Mucosa of rectum (tissue), 2 donors: ENCODE measurements at regions not wholly inside any gene's neighbourhood (a gene's known extent, or its start where the extent isn't known, plus 50 kb on each side); places are given as distances from the start of the nearest gene placed in this dataset.

Source experiments
- H3K27ac ChIP-seq, 2 donors: one replicate each; pipeline ENCODE4 v1.7.0; 2013; ENCODE audit warnings: inconsistent platforms in 2 of 2, low read depth in 2 of 2, low read length in 2 of 2
- H3K27me3 ChIP-seq, 2 donors: one replicate each; pipeline ENCODE4 v1.7.0; 2013; ENCODE audit warnings: low read length in 2 of 2; ENCODE audit not compliant: control insufficient read depth in 2 of 2, insufficient read depth in 2 of 2
- H3K36me3 ChIP-seq, 2 donors: one replicate each; pipeline ENCODE4 v1.7.0; 2013; ENCODE audit warnings: low read length in 2 of 2; ENCODE audit not compliant: control insufficient read depth in 2 of 2, insufficient read depth in 2 of 2
- H3K4me1 ChIP-seq, 2 donors: one replicate each; pipeline ENCODE4 v1.7.0; 2013; ENCODE audit warnings: low read length in 2 of 2, mild to moderate bottlenecking in 1 of 2; ENCODE audit not compliant: control insufficient read depth in 2 of 2, insufficient read depth in 2 of 2
- H3K4me3 ChIP-seq, 2 donors: one replicate each; pipeline ENCODE4 v1.7.0; 2013; ENCODE audit warnings: low read length in 2 of 2
- H3K9ac ChIP-seq, 2 donors: one replicate each; pipeline ENCODE4 v1.7.0; 2013; ENCODE audit warnings: low read length in 2 of 2, low read depth in 1 of 2, mild to moderate bottlenecking in 1 of 2
- H3K9me3 ChIP-seq, 2 donors: one replicate each; pipeline ENCODE4 v1.7.0; 2013; ENCODE audit warnings: low read length in 2 of 2; ENCODE audit not compliant: control insufficient read depth in 2 of 2
- donor health status: healthy.
- donor health status: Normal muscosa, but diverticular disease.

- Histone ChIP-seq H3K9me3 (no peaks in the 10 kb centered on the region), H3K27me3 (no peaks in the 10 kb centered on the region), H3K27ac (no peak overlapping the region), H3K4me3 (no peak overlapping the region), H3K4me1 (no peaks in the 10 kb centered on the region), H3K9ac (no peak overlapping the region), H3K36me3 (no peaks in the 10 kb centered on the region)
Observed at GRCh38 chr12:65659681-65660080, 164.6 kb upstream of the HMGA2 start.

GRCh38 chr12:65660096-65660495 is 164.2 kb upstream of the HMGA2 start:
- no peak overlapping the region for H3K27ac ChIP-seq
- H3K27me3 ChIP-seq: no peaks in the 10 kb centered on the region
- H3K9me3 ChIP-seq: no peaks in the 10 kb centered on the region
- no peaks in the 10 kb centered on the region for H3K36me3 ChIP-seq
- H3K4me1 ChIP-seq: no peaks in the 10 kb centered on the region
- no peak overlapping the region for H3K4me3 ChIP-seq
- H3K9ac ChIP-seq: no peak overlapping the region

- Histone ChIP-seq H3K4me1 (no peaks in the 10 kb centered on the region), H3K36me3 (no peaks in the 10 kb centered on the region), H3K4me3 (no peak overlapping the region), H3K27me3 (no peaks in the 10 kb centered on the region), H3K27ac (no peak overlapping the region), H3K9me3 (no peaks in the 10 kb centered on the region), H3K9ac (no peak overlapping the region)
Observed at GRCh38 chr12:65660836-65661235, 163.4 kb upstream of the HMGA2 start.

- Histone ChIP-seq H3K4me3 (no peak overlapping the region), H3K36me3 (no peaks in the 10 kb centered on the region), H3K9ac (no peak overlapping the region), H3K27ac (no peak overlapping the region), H3K27me3 (no peaks in the 10 kb centered on the region), H3K9me3 (no peaks in the 10 kb centered on the region), H3K4me1 (no peaks in the 10 kb centered on the region)
Observed at GRCh38 chr12:65662590-65662989, 161.7 kb upstream of the HMGA2 start.

GRCh38 chr12:65663097-65663496 is 161.2 kb upstream of the HMGA2 start:
- Histone ChIP-seq H3K27me3 (no peaks in the 10 kb centered on the region), H3K36me3 (no peaks in the 10 kb centered on the region), H3K4me3 (no peak overlapping the region), H3K9ac (no peak overlapping the region), H3K9me3 (no peaks in the 10 kb centered on the region), H3K4me1 (no peaks in the 10 kb centered on the region), H3K27ac (no peak overlapping the region)

GRCh38 chr12:65663648-65664047 is 160.6 kb upstream of the HMGA2 start:
- no peak overlapping the region for H3K4me3 ChIP-seq
- H3K9me3 ChIP-seq: no peaks in the 10 kb centered on the region

GRCh38 chr12:65664715-65665250 is 159.5 kb upstream of the HMGA2 start:
- H3K4me3 ChIP-seq: no peak overlapping the region

More at GRCh38 chr12:65663648-65664047, 160.6 kb upstream of the HMGA2 start:
- Histone ChIP-seq H3K27ac (no peak overlapping the region), H3K27me3 (no peaks in the 10 kb centered on the region), H3K9ac (no peak overlapping the region), H3K4me1 (no peaks in the 10 kb centered on the region), H3K36me3 (no peaks in the 10 kb centered on the region)

GRCh38 chr12:65665817-65666216 is 158.5 kb upstream of the HMGA2 start:
- no peaks in the 10 kb centered on the region for H3K4me1 ChIP-seq
- no peaks in the 10 kb centered on the region for H3K9me3 ChIP-seq
- no peak overlapping the region for H3K27ac ChIP-seq
- H3K36me3 ChIP-seq: no peaks in the 10 kb centered on the region
- H3K27me3 ChIP-seq: no peaks in the 10 kb centered on the region
- H3K9ac ChIP-seq: no peak overlapping the region
- H3K4me3 ChIP-seq: no peak overlapping the region

More at GRCh38 chr12:65664715-65665250, 159.5 kb upstream of the HMGA2 start:
- H3K27ac ChIP-seq: no peak overlapping the region
- no peaks in the 10 kb centered on the region for H3K9me3 ChIP-seq
- no peaks in the 10 kb centered on the region for H3K4me1 ChIP-seq
- H3K36me3 ChIP-seq: no peaks in the 10 kb centered on the region
- H3K9ac ChIP-seq: no peak overlapping the region
- H3K27me3 ChIP-seq: no peaks in the 10 kb centered on the region

- no peaks in the 10 kb centered on the region for H3K36me3 ChIP-seq
- no peak overlapping the region for H3K9ac ChIP-seq
- H3K27ac ChIP-seq: no peak overlapping the region
- no peak overlapping the region for H3K4me3 ChIP-seq
- H3K27me3 ChIP-seq: no peaks in the 10 kb centered on the region
- no peaks in the 10 kb centered on the region for H3K4me1 ChIP-seq
- no peaks in the 10 kb centered on the region for H3K9me3 ChIP-seq
Observed at GRCh38 chr12:65666876-65667275, 157.4 kb upstream of the HMGA2 start.

GRCh38 chr12:65667932-65668331 is 156.4 kb upstream of the HMGA2 start:
- H3K36me3 ChIP-seq: no peaks in the 10 kb centered on the region
- H3K9ac ChIP-seq: no peak overlapping the region
- no peak overlapping the region for H3K4me3 ChIP-seq
- H3K27me3 ChIP-seq: no peaks in the 10 kb centered on the region
- H3K9me3 ChIP-seq: no peaks in the 10 kb centered on the region
- H3K4me1 ChIP-seq: no peaks in the 10 kb centered on the region
- H3K27ac ChIP-seq: no peak overlapping the region
